ELR (cell line): ENCODE measurements at regions not wholly inside any gene's neighbourhood (a gene's known extent, or its start where the extent isn't known, plus 50 kb on each side); places are given as distances from the start of the nearest gene placed in this dataset.
"Not testable (repeated sequence)": the region's sequence is repeated elsewhere in the genome, so short reads cannot be mapped to it uniquely, and the experiment has no call there.

Source experiments
- DNase-seq: peaks from one replicate; pipeline ENCODE4 v3.0.0-alpha.2; 2015; ENCODE audit warnings: low read depth

DNA sequence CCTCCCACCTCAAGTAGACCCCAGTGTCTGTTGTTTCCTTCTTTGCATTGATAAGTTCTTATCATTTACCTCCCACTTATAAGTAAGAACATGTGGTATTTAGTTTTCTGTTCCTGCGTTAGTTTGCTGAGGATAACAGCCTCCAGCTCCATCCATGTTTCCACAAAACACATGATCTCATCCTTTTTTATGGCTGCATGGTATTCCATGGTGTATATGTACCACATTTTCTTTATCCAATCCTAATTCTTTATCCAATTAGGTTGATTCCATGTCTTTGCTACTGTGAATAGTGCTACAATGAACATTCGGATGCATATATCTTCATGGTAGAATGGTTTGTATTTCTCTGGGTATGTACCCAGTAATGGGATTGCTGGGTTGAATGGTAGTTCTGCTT lies 102.5 kb upstream of the UGP2 start:
- DNase-seq = not testable (repeated sequence)

DNA sequence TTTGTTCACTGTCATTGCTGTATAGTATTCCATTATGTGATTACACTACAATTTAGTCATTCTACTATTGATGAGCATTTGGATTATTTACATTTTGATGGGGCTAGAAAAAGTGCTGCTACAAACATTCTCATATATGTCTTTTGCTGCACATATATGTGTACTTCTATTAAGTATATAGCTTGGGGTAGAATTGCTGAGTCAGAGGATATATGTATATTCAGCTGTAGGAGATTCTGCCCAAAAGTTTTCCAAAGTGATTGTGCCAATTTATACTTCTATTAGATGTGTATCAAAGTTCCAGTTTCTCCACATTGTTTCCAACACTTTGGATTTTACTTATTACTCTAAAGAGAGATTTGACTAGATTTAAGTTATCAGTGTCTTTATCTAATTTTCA lies 101.7 kb upstream of the UGP2 start:
- no peak for DNase-seq

DNA sequence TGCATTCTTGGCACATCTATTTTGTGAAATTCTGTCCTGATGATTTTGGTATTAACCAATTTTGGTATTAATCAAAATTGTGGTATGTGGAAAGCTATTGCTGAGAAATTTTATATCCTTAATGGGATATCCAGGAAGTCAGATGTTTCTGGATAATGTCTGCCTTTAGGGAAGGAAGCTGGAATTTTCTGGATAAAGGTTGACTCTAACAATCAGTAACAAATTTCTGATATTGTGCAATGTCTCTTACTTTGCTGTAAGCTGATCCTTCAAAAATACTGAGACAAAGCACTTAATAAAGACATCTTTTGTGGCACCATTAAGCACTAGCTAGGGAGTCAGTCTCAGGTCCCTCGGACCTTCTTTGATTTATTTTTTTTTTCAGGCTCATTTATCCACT lies 100.8 kb upstream of the UGP2 start:
- DNase-seq = no peak

DNA sequence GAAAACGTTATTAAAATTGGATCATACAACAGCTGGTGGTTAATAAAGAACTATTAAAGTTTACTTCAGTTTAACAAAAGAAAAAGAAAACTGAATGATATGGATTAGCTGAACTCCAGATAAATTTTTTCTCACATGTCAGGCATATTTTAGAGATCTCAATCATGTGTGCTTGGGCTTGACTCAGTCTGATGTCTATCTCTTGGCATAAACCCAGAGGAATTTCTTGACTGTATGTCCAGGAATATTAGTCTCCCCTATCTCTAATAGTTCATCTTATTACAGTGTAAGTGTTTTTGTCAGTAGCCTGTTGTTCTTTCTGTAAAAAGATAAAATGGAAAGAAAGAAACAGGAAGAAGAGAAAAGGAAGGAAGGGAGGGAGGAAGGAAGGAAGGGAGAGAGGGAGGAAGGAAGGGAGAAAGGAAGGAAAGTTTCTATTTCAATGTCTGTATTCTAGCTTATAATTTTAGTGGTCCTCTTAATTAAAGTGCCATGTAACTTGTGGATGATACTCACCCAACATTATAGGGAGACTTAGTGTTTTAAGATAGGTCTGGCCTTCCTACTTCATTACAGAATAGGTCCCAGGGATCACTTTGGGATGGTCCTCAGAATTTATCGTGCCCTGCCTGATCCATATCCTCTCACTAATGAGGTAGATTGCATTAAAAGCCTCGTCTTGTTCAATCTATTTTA lies 99.7 kb upstream of the UGP2 start:
- peak; percentile 70 for DNase-seq

DNA sequence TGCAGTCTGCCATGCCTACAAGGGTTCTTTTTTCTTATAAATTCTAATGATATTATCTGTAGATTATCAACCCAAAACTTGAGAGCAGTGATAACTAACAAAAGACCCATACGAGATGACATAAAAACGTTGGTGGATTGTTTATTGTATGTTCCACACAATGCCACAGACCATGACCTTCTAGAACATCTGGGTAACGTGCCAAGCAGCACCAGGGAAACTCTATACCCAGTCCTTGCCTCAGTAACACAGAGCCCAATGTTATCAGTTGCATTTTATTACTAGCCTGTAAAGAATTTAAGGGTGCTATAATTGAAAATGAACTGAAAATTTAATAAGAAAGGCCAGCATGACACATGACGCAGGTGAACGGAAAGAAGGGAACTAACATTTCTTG lies 99.1 kb upstream of the UGP2 start:
- DNase-seq = no peak

DNA sequence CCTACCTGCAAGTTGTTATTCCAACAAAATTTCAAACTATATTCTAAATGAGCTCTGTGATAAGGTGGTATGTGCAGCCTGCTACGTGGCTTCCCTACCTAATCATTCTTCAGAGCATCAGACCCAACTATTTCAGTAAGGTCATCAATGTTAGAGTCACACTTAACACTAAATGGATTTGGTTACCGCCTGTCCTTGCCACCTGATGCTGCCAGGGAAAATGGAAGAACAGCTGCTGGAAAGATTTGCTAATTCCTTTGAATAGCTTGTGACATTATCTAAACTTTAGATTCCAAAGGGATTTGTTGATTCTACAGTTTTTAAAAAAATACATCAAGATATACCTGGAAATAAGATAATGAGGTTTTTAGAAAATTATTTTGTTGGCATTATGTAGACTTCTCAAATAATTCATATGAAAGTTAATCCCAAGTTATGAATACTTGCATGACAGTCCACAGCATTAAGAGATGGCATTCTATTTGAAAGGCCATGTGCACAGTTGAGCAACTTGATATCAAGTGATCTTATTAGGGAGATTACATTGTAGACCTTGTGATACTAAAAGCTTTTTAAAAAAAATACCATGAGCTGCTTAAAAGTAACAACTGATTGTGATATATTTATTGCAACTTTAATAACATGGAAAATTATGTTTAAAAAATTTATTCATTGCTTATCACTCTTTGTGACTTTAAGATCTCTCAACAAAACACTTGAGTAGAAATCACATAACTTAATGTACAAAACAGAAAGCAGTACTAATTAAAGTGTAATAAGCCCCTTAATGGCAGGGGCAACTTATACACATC lies 98.3 kb upstream of the UGP2 start:
- DNase-seq = no peak

DNA sequence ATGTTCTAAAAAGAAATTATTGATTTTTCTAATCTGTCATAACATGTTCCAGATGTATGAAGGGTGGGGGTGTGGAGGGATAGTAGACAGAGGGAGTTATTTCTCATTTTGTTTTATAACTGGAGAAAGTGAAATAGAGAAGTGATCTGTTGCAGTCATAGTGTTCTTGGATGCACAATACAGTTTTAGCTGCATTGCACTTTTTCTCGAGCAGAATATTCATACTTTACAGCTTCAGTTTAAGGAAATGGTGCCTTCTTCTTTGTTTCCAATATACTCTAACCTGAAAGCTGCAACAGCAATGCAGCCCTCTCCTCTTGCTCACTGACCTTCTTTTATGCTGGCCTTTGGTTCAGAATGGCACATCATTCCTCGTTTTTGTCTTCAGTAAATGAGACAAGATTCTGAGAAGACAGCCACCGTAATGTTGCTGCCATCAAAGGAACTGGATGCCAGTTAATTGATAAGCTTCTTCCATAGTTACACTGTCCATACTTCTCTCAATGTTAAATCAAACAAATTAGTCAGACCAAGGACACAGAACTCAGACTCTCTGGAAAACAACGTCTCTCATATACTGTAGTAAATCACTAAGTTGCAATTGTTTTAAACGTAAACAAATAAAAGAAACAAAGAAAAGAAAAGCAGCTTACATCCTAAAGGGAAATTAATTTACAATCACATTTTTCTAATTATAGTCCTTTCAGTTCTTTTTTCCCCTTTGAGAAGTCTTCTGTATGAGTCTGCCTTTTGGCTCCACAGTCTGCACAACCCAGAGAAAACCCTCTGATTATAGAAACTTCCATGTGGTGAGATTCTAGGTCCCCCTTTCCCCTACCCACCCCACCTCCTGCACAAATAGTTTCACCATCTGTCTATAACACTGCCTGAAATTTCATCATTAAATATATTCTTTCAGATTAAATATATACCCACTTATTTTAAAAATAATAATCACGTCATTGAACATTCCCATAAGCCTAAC lies 97.4 kb upstream of the UGP2 start:
- no peak for DNase-seq

DNA sequence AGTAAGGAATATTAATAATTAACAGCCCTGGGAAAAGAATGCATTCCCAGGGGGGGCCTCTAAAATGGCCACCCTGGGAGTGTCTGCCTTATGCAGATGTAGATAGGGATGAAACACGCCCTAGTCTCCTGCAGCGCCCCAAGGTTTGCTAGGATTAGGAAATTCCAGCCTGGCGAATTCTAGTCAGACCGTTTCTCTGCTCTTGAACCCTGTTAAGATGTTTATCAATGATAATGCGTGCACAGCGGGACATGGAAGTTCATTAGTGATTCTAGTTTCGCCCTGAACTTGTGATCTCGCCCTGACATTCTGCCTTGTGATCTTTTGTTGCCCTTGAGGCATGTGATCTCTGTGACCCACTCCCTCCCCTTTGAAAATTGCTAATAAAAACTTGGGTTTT lies 95.1 kb upstream of the UGP2 start:
- DNase-seq = not testable (repeated sequence)

DNA sequence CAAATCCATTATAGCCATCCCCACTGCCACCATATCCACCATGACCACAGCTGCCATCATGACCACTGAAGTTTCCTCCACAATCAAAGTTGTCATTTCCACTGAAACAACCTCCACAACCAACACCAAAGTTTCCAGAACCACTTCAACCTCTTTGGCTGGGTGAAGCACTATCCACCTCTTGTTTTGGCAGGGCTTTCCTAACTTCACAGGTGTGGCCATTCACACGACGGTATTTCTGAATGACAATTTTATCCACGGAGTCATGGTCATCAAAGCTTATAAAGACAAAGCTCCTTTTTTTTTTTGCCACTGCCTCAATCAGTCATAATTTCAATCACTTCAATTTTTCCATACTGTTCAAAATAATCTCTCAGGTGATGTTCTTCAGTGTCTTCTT lies 89.8 kb upstream of the UGP2 start:
- DNase-seq = no peak

DNA sequence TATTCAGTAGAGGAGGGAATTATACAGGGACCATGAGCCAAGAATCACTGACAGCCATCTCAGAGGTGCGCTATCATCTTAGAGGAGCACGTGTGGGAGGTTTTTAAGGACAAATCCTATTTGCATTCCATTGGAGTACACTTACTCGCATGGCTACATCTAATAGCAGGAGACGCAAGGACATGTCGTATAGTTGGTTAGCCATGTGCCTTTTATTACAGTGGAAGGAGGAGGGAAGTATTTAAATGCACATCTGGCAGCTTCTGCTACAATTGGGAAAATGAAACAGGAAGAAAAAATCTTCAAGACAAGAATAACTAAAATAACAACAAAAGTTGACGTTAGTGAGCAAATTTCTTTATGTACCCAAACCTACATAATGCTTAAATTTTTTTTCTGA lies 86.5 kb upstream of the UGP2 start:
- DNase-seq = no peak

DNA sequence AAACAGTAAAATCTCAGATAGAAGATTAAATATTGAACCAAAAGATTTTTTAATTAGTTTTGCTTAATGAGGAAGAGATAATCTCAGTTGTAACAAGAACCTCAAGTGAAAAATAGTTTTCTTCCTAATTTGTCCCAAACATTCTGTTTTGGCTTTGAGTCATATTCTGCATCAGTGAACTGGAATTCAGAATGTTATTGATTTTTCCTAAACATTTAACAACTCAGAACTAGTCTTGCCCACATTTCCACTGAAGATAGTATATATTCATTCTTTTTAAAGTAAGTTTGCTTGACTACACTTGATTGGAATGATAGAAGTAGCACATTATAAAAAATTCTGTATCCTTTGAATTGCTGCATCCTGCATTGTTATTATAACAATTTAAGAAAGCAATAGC lies 85.7 kb upstream of the UGP2 start:
- DNase-seq = peak; percentile 74

DNA sequence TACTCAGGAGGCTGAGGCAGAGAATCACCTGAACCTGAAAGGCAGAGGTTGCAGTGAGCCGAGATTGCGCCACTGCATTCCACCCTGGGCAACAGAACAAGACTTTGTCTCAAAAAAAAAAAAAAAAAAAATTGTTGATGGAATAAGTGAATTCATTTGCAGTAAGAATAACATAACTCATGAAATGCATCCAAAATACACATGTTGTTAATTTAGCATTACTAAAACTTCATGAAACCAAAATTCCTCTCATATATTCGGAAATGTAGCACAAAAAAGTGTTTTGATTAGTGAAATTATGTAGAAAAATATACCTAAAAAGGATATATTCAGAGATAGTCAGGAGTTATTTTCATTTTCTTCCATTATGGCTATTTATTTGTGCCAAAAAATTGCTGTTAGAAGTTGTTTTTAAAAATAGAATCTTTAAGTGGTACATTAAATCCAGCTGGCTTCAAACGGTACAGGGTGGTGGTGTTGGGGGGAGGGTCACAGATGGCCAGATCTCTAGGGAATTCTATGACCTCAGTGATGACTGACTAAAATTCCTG lies 78.2 kb upstream of the UGP2 start:
- DNase-seq = no peak

DNA sequence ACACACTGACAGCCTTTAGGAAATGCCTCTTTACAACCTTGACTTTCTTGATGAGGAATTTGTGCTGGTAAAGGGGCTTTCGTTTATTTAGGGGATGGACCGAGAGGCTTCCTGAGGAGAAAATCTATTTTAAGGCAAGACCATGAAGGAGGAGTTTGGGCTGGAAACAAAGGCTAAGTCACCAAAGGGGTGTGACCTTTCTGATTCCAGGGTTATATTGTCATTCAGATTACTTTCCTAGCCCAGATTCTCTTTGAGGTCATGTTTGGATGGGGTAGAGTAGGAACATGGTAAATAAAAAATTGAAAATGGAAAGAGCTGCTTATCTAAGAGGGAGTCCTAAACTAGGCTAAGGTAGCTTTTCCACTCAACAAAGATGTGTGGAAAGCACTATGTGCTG lies 77.1 kb upstream of the UGP2 start:
- DNase-seq = no peak

DNA sequence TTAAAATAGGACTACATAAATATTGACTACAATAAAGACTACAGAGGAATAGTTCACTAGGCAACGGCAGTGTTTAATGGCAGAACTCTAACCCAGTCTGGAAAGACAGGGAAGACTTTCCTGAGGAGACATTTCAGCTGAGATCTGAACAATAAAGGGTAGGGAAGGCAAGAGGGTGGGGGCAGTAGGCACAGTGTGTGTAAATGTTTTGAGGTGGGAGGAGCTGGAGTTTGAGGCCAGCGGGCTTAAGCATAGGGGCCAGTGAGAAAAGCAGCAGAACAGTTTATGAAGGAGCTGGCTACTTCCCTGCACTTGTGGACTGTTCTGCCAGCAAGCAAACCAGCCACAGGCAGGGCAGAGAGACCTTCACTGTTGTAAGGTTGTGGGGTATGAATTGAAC lies 76.6 kb upstream of the UGP2 start:
- DNase-seq = no peak

DNA sequence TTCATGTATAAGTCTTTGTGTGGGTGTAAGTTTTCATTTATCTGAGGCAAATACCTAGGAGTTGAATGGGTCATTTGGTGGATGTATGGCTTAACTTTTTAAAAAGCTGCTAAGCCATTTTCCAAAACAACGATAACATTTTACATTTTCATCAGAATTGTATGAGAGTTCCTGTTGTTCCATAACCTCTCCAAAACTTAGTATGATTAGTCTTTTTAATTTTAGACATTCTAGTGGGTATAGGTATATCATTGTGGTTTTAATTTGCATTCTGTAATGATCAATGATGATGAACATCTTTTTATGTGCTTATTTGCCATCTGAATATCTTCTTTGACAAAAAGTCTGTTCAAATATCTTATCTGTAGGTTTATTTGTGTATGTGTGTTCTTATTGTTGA lies 74.4 kb upstream of the UGP2 start:
- no peak for DNase-seq

DNA sequence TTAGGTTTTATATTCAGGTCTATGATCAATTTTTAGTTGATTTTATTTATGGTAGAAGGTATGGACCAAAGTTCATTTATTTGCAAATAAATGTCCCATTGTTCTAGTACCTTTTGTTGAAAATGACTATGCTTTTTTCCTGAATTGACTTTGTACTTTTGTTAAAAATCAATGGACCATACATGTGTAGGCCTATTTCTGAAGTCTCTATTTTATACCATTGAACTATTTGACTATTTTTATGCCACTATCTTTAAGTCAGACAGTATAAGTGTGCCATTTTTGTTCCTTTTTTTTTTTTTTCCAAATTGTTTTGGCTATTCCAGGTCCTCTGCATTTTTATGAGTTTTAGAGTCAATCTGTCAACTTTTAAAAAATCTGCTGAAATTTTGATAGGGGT lies 73.6 kb upstream of the UGP2 start:
- DNase-seq = no peak

DNA sequence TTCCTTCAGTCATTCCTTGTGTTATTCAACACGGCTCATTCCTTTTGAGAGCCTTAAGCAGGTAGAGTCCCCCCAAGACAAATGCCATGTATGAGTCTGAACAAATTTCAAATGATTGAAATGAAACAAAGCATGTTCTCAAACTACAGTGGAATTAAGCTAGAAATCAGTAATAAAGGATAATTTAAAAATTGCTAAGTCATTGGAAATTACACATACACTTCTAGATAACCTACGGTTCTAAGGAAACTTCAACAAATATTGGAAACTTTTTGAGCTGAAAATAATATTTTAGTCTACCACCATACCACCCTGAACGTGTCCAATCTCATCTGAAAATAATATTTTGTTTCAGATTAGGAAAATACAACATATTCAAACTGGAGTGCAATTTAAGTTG lies 71.8 kb upstream of the UGP2 start:
- no peak for DNase-seq

DNA sequence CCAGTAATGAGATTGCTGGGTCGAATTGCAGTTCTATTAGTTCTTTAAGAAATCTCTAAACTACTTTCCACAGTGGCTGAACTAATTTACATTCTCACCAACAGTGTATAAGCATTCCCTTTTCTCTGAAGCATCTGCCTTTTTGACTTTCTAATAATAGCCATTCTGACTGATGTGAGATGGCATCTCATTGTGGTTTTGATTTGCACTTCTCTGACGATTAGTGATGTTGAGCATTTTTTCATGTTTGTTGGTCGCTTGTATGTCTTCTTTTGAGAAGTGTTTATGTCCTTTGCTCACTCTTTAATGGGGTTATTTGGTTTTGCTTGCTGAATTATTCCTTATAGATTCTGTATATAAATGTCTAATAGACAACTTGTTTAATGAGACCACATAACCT lies 69.6 kb upstream of the UGP2 start:
- no peak for DNase-seq

DNA sequence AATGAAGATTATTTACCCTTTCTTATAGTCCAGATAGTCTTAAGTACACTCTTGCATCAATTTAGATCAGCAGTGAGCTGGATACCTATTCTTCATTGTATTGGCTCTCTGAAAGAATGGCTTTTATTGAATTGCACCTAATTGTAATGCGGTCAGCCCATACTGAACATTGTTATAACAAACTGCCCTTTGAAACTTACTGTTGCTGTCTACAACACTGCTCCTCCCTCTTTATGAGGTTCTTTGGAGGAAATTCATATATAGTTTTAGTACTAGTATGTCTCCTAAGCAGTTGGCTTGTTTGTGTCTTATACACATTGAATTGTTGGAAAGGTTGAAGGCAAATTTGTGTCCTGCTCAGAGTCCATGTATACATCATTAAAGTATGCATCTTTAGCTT lies 66.5 kb upstream of the UGP2 start:
- DNase-seq = no peak

DNA sequence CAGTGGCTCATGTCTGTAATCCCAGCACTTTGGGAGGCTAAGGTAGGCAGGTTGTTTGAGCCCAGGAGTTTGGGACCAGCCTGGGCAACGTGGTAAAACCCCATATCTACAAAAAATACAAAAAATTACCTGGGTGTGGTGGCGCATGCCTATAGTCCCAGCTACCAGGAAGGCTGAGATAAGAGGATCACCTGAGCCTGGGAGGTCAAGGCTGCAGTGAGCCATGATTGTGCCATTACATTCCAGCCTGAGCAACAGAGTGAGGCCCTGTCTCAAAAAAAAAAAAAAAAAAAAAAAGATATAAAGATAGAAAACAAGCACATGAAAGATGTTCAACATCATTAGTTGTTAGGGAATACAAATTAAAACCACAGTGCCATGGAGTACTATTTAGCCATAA lies 65.3 kb upstream of the UGP2 start:
- DNase-seq = no peak

DNA sequence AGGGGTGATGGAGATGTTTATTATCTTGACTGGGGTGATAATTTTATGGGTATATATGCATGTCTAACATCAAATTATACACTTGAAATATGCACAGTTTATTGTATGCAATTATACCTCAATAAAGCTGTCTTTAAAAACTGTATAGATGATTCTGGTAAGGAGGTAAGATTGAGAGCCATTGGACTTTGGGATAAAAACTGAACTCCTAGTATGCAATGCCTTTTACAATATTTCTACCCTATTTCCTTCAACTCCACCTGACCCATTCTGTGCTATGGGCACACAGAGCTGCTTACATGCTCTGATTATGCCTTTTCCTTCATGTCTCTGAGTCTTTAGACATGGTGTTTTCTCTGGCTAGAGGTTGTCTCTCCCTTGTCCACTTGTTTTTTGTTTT lies 63.9 kb upstream of the UGP2 start:
- DNase-seq = no peak

DNA sequence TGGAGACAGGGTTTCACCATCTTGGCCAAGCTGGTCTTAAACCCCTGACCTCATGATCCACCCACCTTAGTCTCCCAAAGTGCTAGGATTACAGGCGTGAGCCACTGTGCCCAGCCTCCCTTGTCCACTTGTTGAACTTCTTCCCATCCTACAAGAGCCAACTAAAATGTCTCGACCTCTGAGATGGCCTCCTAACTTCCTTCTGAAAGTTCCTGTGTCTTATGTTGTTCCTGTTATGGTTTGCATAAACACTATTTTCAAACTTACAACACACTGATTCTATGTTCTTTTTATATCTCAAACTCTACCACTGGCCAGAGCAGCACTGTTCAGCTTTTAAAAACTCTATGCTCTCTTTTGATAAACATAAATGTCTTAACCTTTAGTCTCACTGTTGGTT lies 63.3 kb upstream of the UGP2 start:
- no peak for DNase-seq
